ENCODE measurements at regions not wholly inside any gene's neighbourhood (a gene's known extent, or its start where the extent isn't known, plus 50 kb on each side); places are given as distances from the start of the nearest gene placed in this dataset.
A peak's percentile ranks its signal among the peaks of the same experiment; 100 is the strongest.

GRCh38 chr12:94754653-94755052, 104.3 kb upstream of the TMCC3 start:
- Histone ChIP-seq H3K9ac (ENCODE audit: low read length) (no peak overlapping the region), H3K79me2 (ENCODE audit: low read length) (no peaks in the 10 kb centered on the region), H3K27me3 (replicated peaks; ENCODE audit: insufficient read depth, low read length) (no peaks in the 10 kb centered on the region), H4K20me1 (ENCODE audit: insufficient read depth, low read length) (no peaks in the 10 kb centered on the region), H2AFZ (ENCODE audit: low read length) (no peak overlapping the region), H3K4me3 (ENCODE audit: low read length) (no peak overlapping the region), H3F3A (ENCODE audit: insufficient read depth, low read length) (no peaks in the 10 kb centered on the region), H3K4me1 (ENCODE audit: low read length) (no peaks in the 10 kb centered on the region), H3K4me2 (ENCODE audit: low read depth, low read length) (no peak overlapping the region), H3K36me3 (replicated peaks; ENCODE audit: insufficient read depth, low read length) (no peaks in the 10 kb centered on the region), H3K27ac (ENCODE audit: low read length) (no peak overlapping the region), H3K9me2 (replicated peaks; ENCODE audit: insufficient read depth, low read length) (no peaks in the 10 kb centered on the region), H3K9me3 (replicated peaks; ENCODE audit: insufficient read depth, low read length) (no peaks in the 10 kb centered on the region)
- no peak for DNase-seq
- TF ChIP-seq EZH2phosphoT487 (IDR thresholded peaks at IDR 0.05; ENCODE audit: low read length) (no peak), CTCF (IDR thresholded peaks at IDR 0.05; ENCODE audit: low read length) (peak; percentile 21), EZH2 (optimal IDR thresholded peaks at IDR 0.05; ENCODE audit: low read depth, low read length) (no peak)

GRCh38 chr12:94753036-94753679, 102.8 kb upstream of the TMCC3 start:
- H3K9me2 ChIP-seq (replicated peaks; ENCODE audit: insufficient read depth, low read length) = no peaks in the 10 kb centered on the region
- H3K4me3 ChIP-seq (ENCODE audit: low read length) = no peak overlapping the region
- no peaks in the 10 kb centered on the region for H3K9me3 ChIP-seq (replicated peaks; ENCODE audit: insufficient read depth, low read length)
- no peaks in the 10 kb centered on the region for H3K27me3 ChIP-seq (replicated peaks; ENCODE audit: insufficient read depth, low read length)
- H3K36me3 ChIP-seq (replicated peaks; ENCODE audit: insufficient read depth, low read length) = no peaks in the 10 kb centered on the region
- H3K4me1 ChIP-seq (ENCODE audit: low read length) = no peaks in the 10 kb centered on the region
- H3K27ac ChIP-seq (ENCODE audit: low read length) = no peak overlapping the region
- H3K79me2 ChIP-seq (ENCODE audit: low read length) = no peaks in the 10 kb centered on the region
- DNase-seq = no peak
- no peak overlapping the region for H2AFZ ChIP-seq (ENCODE audit: low read length)
- TF ChIP-seq CTCF (IDR thresholded peaks at IDR 0.05; ENCODE audit: low read length) (no peak), EZH2phosphoT487 (IDR thresholded peaks at IDR 0.05; ENCODE audit: low read length) (no peak), EZH2 (optimal IDR thresholded peaks at IDR 0.05; ENCODE audit: low read depth, low read length) (no peak)
- H3K4me2 ChIP-seq (ENCODE audit: low read depth, low read length) = no peak overlapping the region
- H3F3A ChIP-seq (ENCODE audit: insufficient read depth, low read length) = no peaks in the 10 kb centered on the region
- H3K9ac ChIP-seq (ENCODE audit: low read length) = no peak overlapping the region
- no peaks in the 10 kb centered on the region for H4K20me1 ChIP-seq (ENCODE audit: insufficient read depth, low read length)

GRCh38 chr12:94750864-94751263, 100.5 kb upstream of the TMCC3 start:
- Histone ChIP-seq H2AFZ (ENCODE audit: low read length) (no peak overlapping the region), H3K9ac (ENCODE audit: low read length) (no peak overlapping the region), H3K4me2 (ENCODE audit: low read depth, low read length) (no peak overlapping the region)

More at GRCh38 chr12:94750864-94751263, 100.5 kb upstream of the TMCC3 start:
- no peak overlapping the region for H3K27ac ChIP-seq (ENCODE audit: low read length)
- DNase-seq = no peak
- no peaks in the 10 kb centered on the region for H3K9me3 ChIP-seq (replicated peaks; ENCODE audit: insufficient read depth, low read length)
- no peaks in the 10 kb centered on the region for H3K27me3 ChIP-seq (replicated peaks; ENCODE audit: insufficient read depth, low read length)
- no peaks in the 10 kb centered on the region for H3K9me2 ChIP-seq (replicated peaks; ENCODE audit: insufficient read depth, low read length)
- TF ChIP-seq EZH2 (optimal IDR thresholded peaks at IDR 0.05; ENCODE audit: low read depth, low read length) = no peak
- TF ChIP-seq CTCF (IDR thresholded peaks at IDR 0.05; ENCODE audit: low read length) = no peak
- no peaks in the 10 kb centered on the region for H3K4me1 ChIP-seq (ENCODE audit: low read length)
- no peak overlapping the region for H3K4me3 ChIP-seq (ENCODE audit: low read length)
- H3F3A ChIP-seq (ENCODE audit: insufficient read depth, low read length) = no peaks in the 10 kb centered on the region
- H4K20me1 ChIP-seq (ENCODE audit: insufficient read depth, low read length) = no peaks in the 10 kb centered on the region
- no peaks in the 10 kb centered on the region for H3K36me3 ChIP-seq (replicated peaks; ENCODE audit: insufficient read depth, low read length)
- H3K79me2 ChIP-seq (ENCODE audit: low read length) = no peaks in the 10 kb centered on the region
